ENCODE measurements at regions not wholly inside any gene's neighbourhood (a gene's known extent, or its start where the extent isn't known, plus 50 kb on each side); places are given as distances from the start of the nearest gene placed in this dataset.

- no peak for TF ChIP-seq REST (IDR thresholded peaks at IDR 0.05; ENCODE audit: low read depth)
- TF ChIP-seq CTCF (IDR thresholded peaks at IDR 0.05 in 2 of 3, conservative IDR thresholded peaks at IDR 0.05 in 1 of 3; ENCODE audit: borderline replicate concordance in 1 of 3, insufficient read depth in 1 of 3, low read depth in 2 of 3, low read length in 2 of 3), result no peak
- TF ChIP-seq MAX (IDR thresholded peaks at IDR 0.05), result no peak
- no peak for TF ChIP-seq POLR2AphosphoS5 (IDR thresholded peaks at IDR 0.05; ENCODE audit: low read depth, low read length)
- TF ChIP-seq EZH2 (IDR thresholded peaks at IDR 0.05), result no peak
- TF ChIP-seq SIN3A (IDR thresholded peaks at IDR 0.05; ENCODE audit: low read depth), result no peak
- no peak for TF ChIP-seq JUND (IDR thresholded peaks at IDR 0.05)
- no peak for TF ChIP-seq POLR2A (IDR thresholded peaks at IDR 0.05; ENCODE audit: borderline replicate concordance, extremely low read depth, insufficient read depth, insufficient read length)
- TF ChIP-seq ZBTB33 (IDR thresholded peaks at IDR 0.05; ENCODE audit: extremely low read depth, insufficient replicate concordance, low read length), result no peak
- no peak for TF ChIP-seq YY1 (IDR thresholded peaks at IDR 0.05; ENCODE audit: extremely low read depth, insufficient replicate concordance, low read depth, low read length)
- no peak for TF ChIP-seq SP1 (IDR thresholded peaks at IDR 0.05; ENCODE audit: low read depth)
- TF ChIP-seq EGR1 (IDR thresholded peaks at IDR 0.05; ENCODE audit: low read depth), result no peak
These were observed 109.4 kb downstream of the SQOR start for GRCh38 chr15:45744236-45744589.

All from HCT116 (cell line).